CD4-positive, alpha-beta T cell treated with Interleukin-10 for 1 hour (primary cell): ENCODE measurements at regions not wholly inside any gene's neighbourhood (a gene's known extent, or its start where the extent isn't known, plus 50 kb on each side); places are given as distances from the start of the nearest gene placed in this dataset.
"Not testable (repeated sequence)": the region's sequence is repeated elsewhere in the genome, so short reads cannot be mapped to it uniquely, and the experiment has no call there.

Source experiments
- DNase-seq: peaks from one replicate; pipeline ENCODE4 v3.0.0-alpha.2; 2020

DNA sequence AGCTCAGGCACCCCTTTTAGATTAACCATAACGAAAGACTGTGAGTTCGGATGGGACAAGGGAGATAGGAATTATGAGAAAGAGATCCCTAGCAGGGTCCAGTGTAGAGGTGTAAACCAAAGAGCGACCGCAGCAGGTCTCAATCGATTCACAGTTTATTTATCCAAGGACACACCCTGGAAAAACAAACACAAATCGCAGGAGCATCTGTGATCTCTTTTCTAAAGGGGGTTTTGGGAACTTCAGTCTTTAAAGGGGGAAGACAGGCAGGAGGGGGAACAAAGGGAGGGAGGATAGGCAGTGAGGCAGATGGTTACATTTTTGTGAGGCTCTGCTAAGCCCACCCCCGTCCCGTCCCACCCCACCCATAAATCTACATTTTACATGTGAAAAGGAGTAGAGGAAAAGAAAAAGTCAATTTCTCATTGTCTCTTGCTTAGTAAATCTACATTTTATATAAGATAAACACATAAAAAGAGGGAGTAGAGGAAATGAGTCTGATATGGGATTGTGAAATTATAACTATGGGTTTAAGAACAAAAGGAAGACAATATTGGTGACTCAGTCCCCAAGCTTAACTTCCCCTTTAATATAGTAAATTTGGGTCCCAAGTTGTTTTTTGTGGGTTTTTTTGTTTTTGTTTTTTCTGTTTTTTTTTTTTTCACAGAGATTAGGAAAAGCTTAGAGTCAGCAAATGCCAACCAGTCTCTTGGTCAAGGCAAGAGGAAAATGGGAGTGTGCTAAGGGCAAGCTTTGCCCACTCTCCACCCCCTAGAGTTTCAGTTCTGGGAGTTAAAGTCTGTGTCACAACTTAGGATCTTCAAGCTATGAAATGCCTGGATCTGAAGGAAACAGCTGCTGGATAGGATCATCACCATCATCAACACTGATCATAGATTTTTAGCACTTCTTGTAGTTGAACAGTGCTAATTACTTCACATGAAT is 160.9 kb upstream of the CDH5 start:
- DNase-seq: no peak

GRCh38 chr16:66204756-66205155 is 161.7 kb upstream of the CDH5 start:
- DNase-seq: no peak

DNA sequence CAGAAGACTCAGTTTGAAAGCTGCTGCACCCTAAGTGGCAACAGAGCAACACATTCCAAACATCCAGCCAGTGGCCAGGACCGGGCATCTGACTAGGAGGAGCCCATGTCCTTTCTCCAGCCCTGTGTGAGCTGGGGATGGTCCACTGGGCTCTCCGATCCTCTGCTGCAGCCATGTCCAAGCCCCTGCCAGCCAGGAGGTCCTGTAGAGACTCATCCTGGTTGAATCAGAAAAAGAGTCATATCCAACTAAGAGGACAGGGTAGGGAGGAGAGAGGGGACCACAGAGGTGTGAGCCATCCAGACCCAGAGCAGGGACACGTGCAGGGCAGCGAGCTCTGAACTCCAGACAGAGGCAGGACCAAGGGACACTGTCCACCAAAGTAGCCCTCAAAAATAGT is 163.0 kb upstream of the CDH5 start:
- no peak for DNase-seq

DNA sequence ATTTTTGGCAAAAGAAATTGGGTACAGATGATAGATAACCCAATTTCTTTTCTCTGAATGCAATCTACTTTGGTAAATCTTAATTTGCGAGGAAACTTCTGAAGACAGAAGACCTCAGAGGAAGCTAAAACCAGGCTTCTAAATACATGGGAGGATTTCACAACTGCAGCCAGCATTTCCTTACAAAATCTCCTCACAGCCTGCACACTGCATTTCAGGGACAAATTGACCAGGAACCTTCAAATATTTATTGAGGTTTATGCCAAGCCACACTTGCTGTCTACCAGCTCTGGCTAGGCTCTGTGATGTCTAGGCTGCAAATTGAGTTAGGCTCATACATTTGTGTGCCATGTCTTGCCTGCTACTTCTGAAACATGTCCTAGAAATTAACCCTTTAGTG is 167.3 kb upstream of the CDH5 start:
- no peak for DNase-seq

DNA sequence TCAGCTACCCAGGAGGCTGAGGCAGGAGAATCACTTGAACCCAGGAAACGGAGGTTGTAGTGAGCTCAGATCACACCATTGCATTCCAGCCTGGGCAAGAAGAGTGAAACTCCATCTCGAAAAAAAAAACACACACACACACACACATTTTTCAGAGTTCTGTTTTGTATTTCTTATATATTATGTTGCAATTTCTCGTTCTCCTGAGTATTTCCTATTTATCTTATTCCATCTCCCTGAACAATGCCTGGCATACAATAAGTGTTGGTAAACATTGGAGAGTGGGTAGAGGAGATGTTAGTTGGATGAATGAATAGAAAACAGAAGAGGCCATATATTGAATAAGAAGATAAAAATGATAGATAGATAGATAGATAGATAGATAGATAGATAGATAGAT is 167.8 kb upstream of the CDH5 start:
- DNase-seq: no peak

GRCh38 chr16:66197668-66198278 is 168.7 kb upstream of the CDH5 start:
- no peak for DNase-seq

- DNase-seq: no peak
Measured at GRCh38 chr16:66196770-66197169, 169.7 kb upstream of the CDH5 start.

- DNase-seq: no peak
Measured at GRCh38 chr16:66194866-66195265, 171.6 kb upstream of the CDH5 start.

DNA sequence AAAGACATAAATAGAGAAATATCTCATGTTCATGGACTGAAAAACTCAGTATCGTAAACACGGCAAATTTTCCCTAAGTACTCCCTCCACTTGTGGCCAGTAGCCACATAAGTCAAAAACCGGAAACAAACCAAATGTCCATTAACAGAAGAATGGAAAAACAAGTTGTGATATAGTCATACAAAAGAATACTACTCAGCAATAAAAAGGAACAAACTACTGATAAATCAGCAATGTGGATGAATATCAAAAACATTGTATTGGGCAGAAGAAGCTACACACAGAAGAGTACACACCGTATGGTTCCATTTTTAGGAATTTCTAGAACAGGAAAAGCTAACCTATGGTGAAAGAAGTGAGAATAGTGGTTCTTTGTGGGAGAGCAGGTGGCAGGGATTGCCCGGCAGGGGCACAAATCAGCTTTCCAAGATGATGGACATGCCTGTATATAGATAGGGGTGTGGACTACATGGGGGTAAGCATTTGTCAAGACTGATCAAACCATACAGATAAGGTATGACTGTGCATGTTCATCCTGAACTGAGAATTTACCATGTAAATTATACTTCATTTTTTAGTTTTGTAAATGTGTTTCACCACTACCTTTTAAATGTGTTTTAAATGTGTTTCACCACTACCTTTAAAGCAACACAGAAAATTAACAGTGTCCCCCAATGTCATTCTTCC is 172.8 kb upstream of the CDH5 start:
- no peak for DNase-seq

DNA sequence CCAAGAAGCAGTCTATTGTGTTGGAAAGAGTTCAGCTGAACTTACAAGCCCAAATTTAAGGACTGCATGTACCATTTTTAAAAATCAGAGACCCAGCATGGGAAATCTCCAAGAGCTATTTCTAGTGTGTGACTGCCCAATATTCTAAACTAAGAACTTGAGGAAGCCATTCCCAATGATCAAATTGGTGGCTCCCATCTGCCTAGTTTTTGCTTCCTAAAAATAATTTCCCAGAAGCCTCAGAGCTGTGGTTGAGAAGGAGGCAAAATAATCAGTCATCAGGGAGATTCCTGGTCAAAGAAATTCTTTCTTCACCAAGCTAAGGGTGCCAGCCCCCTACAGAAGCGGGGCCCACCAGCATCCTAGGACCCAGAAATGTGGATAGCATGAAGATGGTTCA is 176.1 kb upstream of the CDH5 start:
- no peak for DNase-seq

DNA sequence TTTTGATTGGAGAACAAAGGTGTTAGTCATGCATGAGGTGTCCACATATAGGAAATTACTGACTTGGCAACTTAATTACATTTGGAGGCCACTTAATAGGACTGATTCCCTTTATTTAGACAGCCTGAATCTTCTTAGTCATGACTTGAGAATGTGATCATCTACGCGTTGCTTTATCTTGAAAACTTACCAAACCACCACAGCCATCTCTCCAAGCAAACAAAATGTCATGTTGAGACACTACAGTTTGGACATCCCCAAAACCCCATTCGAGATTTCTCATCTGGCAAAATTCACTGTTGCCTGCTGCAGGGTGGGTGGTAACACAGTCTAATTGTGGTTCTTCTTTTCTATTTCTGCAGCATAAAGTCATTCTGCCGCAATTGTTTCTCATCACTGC is 176.5 kb upstream of the CDH5 start:
- no peak for DNase-seq

DNA sequence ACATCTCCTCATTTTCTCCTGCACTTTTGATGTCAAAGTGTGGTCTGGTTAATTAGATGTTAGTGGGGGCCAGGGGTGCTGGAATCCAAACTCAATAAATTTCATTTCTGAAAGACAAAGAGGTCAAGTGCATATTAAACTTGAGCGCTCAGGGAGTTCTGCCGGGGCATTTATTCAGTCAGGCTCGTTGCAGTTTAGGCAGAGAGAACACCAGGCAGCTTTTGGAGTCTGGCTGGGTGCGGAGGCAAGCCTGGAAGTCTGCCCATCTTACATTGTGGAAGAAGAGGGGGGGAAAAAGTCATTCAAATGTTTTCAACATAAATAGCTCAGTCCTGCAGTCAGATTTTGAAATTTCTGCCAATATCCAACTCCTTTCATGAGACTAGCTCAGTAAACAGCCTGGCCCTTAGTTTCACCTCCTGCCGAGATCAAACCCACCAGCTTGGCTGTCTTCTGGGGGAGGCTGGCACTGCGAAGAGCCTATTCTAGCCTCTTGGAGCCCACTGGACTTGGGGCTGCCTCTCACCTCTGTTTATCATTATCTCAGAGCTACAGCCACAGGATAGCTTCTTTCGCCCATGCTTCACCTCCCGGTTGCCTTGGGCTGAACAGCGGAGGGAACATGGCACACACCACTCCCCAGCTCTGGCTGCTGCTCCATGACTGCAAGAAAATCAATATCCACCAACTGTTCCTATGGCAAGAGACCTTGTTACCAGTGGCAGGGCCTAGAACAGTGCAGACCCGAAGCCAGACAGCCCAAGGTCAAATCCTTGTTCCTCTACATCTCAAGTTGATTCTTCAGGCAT is 177.4 kb upstream of the CDH5 start:
- no peak for DNase-seq

- no peak for DNase-seq
Measured at GRCh38 chr16:66186251-66186785, 180.2 kb upstream of the CDH5 start.

DNA sequence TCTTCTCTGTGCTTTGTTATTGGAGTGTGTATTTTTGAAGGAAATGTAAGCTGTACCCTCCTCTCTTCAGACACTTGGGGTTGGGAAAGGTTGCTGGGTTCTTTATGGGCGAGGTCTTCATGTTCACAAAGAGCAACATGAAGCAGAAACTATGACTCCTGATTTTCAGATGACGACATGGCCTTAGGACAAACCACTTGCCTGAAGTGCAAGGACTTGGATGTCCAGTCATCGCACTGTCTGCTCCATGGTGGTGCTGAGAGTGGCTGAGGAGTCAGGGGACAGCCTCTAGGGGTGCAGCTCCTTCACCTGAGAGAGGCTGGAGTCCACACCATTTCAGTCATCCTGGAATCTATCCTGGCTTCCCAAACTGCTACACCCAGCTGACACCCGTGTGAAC is 183.9 kb upstream of the CDH5 start:
- DNase-seq: no peak

DNA sequence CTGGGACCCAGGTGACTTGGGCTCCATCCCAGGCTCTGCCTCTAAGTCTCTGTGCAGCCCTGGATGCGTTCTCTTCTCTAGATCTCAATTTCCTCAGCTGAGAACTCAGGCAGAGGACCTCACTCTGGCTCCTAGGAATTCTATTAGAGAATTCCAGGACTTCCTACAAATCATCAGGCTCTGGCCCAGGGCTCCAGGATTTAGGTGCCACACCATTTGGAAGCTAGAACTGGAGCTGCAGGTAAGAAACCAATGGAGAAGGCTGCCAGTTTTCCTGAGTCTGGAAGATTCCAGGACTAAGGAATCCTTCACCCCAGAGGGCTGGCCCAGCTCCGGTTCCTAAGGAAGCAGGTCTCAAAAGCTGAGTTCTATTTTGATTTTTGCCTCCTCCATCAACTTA is 189.8 kb upstream of the CDH5 start:
- no peak for DNase-seq

DNA sequence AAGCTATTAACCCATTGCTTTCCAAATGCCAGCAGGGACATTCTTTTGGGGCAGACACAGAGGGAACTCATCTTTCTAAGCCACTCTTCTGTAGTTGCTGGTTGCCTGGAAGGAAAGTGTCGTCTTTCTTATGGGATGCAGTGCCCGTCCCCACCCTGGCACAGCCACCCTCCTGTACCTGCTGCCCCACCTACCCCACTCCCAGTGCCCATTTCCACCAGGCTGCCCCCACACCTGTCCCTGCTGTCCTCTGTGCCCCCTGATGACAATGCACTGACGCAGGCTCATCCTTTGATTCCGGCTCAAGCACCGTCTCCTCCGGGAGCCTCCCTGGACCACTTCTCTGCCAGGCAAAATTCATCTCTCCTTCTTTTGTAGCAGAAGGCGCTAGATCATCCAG is 190.4 kb upstream of the CDH5 start:
- no peak for DNase-seq

- no peak for DNase-seq
Measured at GRCh38 chr16:66175636-66176035, 190.9 kb upstream of the CDH5 start.

- DNase-seq: no peak
Measured at GRCh38 chr16:66175058-66175457, 191.4 kb upstream of the CDH5 start.

DNA sequence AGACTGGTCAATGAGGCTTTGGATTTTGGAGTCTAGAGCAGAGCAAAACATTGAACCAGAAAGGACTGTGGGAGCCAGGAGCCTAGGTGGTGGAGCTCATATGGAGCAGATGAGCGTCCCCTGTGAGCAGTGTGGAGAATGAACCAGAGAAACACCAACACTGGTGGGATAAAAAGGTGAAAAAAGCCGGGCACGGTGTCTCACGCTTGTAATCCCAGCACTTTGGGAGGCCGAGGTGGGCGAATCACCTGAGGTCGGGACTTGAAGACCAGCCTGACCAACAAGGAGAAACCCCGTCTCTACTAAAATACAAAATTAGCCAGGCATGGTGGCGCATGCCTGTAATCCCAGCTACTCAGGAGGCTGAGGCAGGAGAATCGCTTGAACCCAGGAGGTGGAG is 192.7 kb upstream of the CDH5 start:
- not testable (repeated sequence) for DNase-seq

GRCh38 chr16:66173181-66173580 is 193.3 kb upstream of the CDH5 start:
- DNase-seq: not testable (repeated sequence)

DNA sequence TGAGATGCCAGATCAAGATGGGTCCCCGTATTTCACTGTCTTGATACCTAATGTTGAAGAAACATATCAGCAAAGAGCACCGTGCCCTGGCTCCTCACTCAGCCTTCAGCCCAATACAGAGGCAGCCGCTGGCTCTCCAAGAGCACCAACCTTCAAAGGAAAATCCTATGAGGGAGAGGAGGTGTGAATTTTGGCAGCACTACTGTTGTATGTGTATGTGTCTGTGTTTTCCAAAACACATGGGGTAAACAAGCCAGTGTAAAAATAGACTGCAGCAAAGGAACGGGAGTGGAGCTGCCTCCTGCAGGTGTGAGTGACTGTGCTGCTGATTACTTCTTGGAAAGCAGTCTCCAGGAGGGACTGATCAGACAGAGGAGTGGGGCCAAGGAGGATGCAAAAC is 194.0 kb upstream of the CDH5 start:
- DNase-seq: no peak

DNA sequence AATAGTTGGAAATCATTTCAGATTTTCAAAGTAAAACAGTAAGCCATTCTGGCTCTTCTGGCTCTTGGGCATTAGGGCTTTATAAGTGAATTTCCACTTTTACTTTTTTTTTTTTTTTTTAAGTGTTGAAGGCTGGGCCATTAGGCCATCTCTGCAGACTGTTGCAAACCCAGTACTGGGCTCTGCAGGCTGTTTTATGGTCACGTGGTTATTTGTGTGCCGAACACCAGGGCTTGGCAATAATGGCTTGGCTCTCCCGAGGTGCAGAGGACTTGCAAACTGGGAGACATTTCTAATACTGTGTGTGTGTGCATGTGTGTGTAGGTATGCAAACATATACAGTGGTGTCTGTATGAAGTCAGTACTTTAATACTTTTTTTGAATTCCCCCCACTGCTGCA is 194.9 kb upstream of the CDH5 start:
- DNase-seq: no peak

GRCh38 chr16:66170989-66171388 is 195.5 kb upstream of the CDH5 start:
- DNase-seq: no peak
